SK-N-SH treated with all-trans-retinoic acid at 6 μM for 48 hours (cell line): ENCODE measurements at regions not wholly inside any gene's neighbourhood (a gene's known extent, or its start where the extent isn't known, plus 50 kb on each side); places are given as distances from the start of the nearest gene placed in this dataset.

ENCODE experiments used
- ATAC-seq: fragments of 200-7000 bp; cut with Tn5 transposase; 3 replicates; pipeline ENCODE4 v1.9.1; 2020; ENCODE audit warnings: mild to moderate bottlenecking, moderate library complexity
- ARNTL ChIP-seq: fragments of 450-650 bp; formaldehyde crosslinking; IDR thresholded peaks from 2 replicates; pipeline ENCODE4 v1.5.0; 2020; ENCODE audit warnings: low read depth, mild to moderate bottlenecking, moderate library complexity, borderline replicate concordance
- BACH2 ChIP-seq: fragments of 250-450 bp; sonication (Bioruptor Pico); IDR thresholded peaks from 2 replicates; pipeline ENCODE4 v1.9.0; 2021; ENCODE audit warnings: mild to moderate bottlenecking, borderline replicate concordance
- CSDC2 ChIP-seq: fragments of 250-450 bp; sonication (Bioruptor Pico); IDR thresholded peaks from 2 replicates; pipeline ENCODE4 v1.5.0; 2020; ENCODE audit warnings: mild to moderate bottlenecking, moderate library complexity
- ESRRG ChIP-seq: fragments of 250-450 bp; sonication (Bioruptor Pico); IDR thresholded peaks from 2 replicates; pipeline ENCODE4 v1.6.1; 2021; ENCODE audit warnings: mild to moderate bottlenecking
- GLIS3 ChIP-seq: fragments of 250-450 bp; sonication (Bioruptor Pico); IDR thresholded peaks from 2 replicates; pipeline ENCODE4 v1.5.0; 2020; ENCODE audit warnings: mild to moderate bottlenecking, moderate library complexity
- ISL1 ChIP-seq: fragments of 250-450 bp; sonication (Bioruptor Pico); IDR thresholded peaks from 2 replicates; pipeline ENCODE4 v2.1.2; 2022; ENCODE audit warnings: mild to moderate bottlenecking, moderate library complexity
- OSR1 ChIP-seq: fragments of 250-450 bp; sonication (Bioruptor Pico); IDR thresholded peaks from 2 replicates; pipeline ENCODE4 v1.8.0; 2022; ENCODE audit warnings: moderate library complexity, mild to moderate bottlenecking, inconsistent platforms
- PPARA ChIP-seq: fragments of 250-450 bp; sonication (Bioruptor Pico); IDR thresholded peaks from 2 replicates; pipeline ENCODE4 v1.5.0; 2020; ENCODE audit warnings: mild to moderate bottlenecking, borderline replicate concordance
- RARB ChIP-seq: fragments of 250-450 bp; sonication (Bioruptor Pico); IDR thresholded peaks from 2 replicates; pipeline ENCODE4 v1.8.0; 2021; ENCODE audit warnings: mild to moderate bottlenecking, moderate library complexity
- SNAI2 ChIP-seq: fragments of 250-450 bp; sonication (Bioruptor Pico); IDR thresholded peaks from 2 replicates; pipeline ENCODE4 v1.5.0; 2020; ENCODE audit warnings: mild to moderate bottlenecking, moderate library complexity
- TCF4 ChIP-seq: fragments of 250-450 bp; sonication (Bioruptor Pico); IDR thresholded peaks from 2 replicates; pipeline ENCODE4 v1.8.0; 2021; ENCODE audit warnings: mild to moderate bottlenecking, moderate library complexity, borderline replicate concordance
- TOX ChIP-seq: fragments of 250-450 bp; sonication (Bioruptor Pico); IDR thresholded peaks from 2 replicates; pipeline ENCODE4 v1.8.0; 2021; ENCODE audit warnings: mild to moderate bottlenecking, moderate library complexity, borderline replicate concordance
- ZC3H10 ChIP-seq: fragments of 250-450 bp; sonication (Bioruptor Pico); IDR thresholded peaks from 2 replicates; pipeline ENCODE4 v1.5.1; 2021; ENCODE audit warnings: mild to moderate bottlenecking, moderate library complexity
- ZFP3 ChIP-seq: fragments of 250-450 bp; sonication (Bioruptor Pico); IDR thresholded peaks from 2 replicates; pipeline ENCODE4 v1.5.0; 2020; ENCODE audit warnings: mild to moderate bottlenecking, moderate library complexity
- ZFP30 ChIP-seq: fragments of 450-650 bp; formaldehyde crosslinking; IDR thresholded peaks from 2 replicates; pipeline ENCODE4 v1.5.0; 2022; ENCODE audit warnings: mild to moderate bottlenecking, moderate library complexity
- ZNF565 ChIP-seq: fragments of 450-650 bp; formaldehyde crosslinking; conservative IDR thresholded peaks from 2 replicates; pipeline ENCODE4 v1.5.0; 2020; ENCODE audit warnings: low read depth, mild to moderate bottlenecking, moderate library complexity
- ZNF70 ChIP-seq: fragments of 450-650 bp; formaldehyde crosslinking; IDR thresholded peaks from 2 replicates; pipeline ENCODE4 v1.5.0; 2020; ENCODE audit warnings: mild to moderate bottlenecking, moderate library complexity
- ZNF8 ChIP-seq: fragments of 450-650 bp; formaldehyde crosslinking; IDR thresholded peaks from 2 replicates; pipeline ENCODE4 v1.5.0; 2020; ENCODE audit warnings: mild to moderate bottlenecking, moderate library complexity
- TF ChIP-seq, protein P1 (sequence below): fragments of 250-450 bp; sonication (Bioruptor Pico); IDR thresholded peaks from 2 replicates; pipeline ENCODE4 v1.8.0; 2020; ENCODE audit warnings: mild to moderate bottlenecking, moderate library complexity, borderline replicate concordance
- TF ChIP-seq, protein P2 (sequence below): fragments of 250-450 bp; sonication (Bioruptor Pico); IDR thresholded peaks from 2 replicates; pipeline ENCODE4 v1.5.0; 2020; ENCODE audit warnings: mild to moderate bottlenecking, moderate library complexity
- TF ChIP-seq, protein P3 (sequence below): fragments of 250-450 bp; sonication (Bioruptor Pico); IDR thresholded peaks from 2 replicates; pipeline ENCODE4 v1.5.1; 2021; ENCODE audit warnings: mild to moderate bottlenecking, moderate library complexity
- TF ChIP-seq, protein P4 (sequence below): fragments of 250-450 bp; sonication (Bioruptor Pico); IDR thresholded peaks from 2 replicates; pipeline ENCODE4 v1.5.1; 2020; ENCODE audit warnings: low read depth, mild to moderate bottlenecking, moderate library complexity
- TF ChIP-seq, protein P5 (sequence below): fragments of 250-450 bp; sonication (Bioruptor Pico); IDR thresholded peaks from 2 replicates; pipeline ENCODE4 v1.8.0; 2021; ENCODE audit warnings: low read depth, mild to moderate bottlenecking, moderate library complexity, borderline replicate concordance

DNA sequence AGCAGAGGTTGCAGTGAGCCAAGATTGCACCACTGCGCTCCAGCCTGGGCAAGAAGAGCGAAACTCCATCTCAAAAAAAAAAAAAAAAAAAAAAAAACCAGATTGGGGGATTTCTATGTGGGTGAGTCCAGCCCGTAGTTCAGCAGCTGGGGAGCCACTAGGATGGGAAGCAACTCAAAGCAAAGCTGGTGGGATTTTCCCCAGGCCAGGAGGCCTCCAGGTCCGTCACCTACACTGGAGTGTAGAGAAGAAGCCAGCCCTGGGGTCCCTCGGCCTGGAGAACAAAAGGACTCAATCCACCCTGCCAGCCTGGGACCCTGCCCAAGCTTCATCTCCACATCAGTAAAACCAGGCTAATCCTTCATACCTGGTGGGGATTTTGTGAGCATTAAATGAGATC lies 121.3 kb upstream of the CACNA1A start:
- TF ChIP-seq ZNF70 (CRISPR knock-in tag), result no peak
- TF ChIP-seq, protein P1, sequence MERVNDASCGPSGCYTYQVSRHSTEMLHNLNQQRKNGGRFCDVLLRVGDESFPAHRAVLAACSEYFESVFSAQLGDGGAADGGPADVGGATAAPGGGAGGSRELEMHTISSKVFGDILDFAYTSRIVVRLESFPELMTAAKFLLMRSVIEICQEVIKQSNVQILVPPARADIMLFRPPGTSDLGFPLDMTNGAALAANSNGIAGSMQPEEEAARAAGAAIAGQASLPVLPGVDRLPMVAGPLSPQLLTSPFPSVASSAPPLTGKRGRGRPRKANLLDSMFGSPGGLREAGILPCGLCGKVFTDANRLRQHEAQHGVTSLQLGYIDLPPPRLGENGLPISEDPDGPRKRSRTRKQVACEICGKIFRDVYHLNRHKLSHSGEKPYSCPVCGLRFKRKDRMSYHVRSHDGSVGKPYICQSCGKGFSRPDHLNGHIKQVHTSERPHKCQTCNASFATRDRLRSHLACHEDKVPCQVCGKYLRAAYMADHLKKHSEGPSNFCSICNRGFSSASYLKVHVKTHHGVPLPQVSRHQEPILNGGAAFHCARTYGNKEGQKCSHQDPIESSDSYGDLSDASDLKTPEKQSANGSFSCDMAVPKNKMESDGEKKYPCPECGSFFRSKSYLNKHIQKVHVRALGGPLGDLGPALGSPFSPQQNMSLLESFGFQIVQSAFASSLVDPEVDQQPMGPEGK, result no peak
- no peak for TF ChIP-seq CSDC2 (CRISPR knock-in tag)
- no peak for TF ChIP-seq GLIS3 (CRISPR knock-in tag)
- no peak for TF ChIP-seq OSR1 (CRISPR knock-in tag)
- no peak for TF ChIP-seq ZC3H10 (CRISPR knock-in tag)
- TF ChIP-seq, protein P2, sequence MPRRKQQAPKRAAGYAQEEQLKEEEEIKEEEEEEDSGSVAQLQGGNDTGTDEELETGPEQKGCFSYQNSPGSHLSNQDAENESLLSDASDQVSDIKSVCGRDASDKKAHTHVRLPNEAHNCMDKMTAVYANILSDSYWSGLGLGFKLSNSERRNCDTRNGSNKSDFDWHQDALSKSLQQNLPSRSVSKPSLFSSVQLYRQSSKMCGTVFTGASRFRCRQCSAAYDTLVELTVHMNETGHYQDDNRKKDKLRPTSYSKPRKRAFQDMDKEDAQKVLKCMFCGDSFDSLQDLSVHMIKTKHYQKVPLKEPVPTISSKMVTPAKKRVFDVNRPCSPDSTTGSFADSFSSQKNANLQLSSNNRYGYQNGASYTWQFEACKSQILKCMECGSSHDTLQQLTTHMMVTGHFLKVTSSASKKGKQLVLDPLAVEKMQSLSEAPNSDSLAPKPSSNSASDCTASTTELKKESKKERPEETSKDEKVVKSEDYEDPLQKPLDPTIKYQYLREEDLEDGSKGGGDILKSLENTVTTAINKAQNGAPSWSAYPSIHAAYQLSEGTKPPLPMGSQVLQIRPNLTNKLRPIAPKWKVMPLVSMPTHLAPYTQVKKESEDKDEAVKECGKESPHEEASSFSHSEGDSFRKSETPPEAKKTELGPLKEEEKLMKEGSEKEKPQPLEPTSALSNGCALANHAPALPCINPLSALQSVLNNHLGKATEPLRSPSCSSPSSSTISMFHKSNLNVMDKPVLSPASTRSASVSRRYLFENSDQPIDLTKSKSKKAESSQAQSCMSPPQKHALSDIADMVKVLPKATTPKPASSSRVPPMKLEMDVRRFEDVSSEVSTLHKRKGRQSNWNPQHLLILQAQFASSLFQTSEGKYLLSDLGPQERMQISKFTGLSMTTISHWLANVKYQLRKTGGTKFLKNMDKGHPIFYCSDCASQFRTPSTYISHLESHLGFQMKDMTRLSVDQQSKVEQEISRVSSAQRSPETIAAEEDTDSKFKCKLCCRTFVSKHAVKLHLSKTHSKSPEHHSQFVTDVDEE, result no peak
- no peak for TF ChIP-seq SNAI2 (CRISPR knock-in tag)
- no peak for TF ChIP-seq ISL1 (CRISPR knock-in tag)
- TF ChIP-seq, protein P3, sequence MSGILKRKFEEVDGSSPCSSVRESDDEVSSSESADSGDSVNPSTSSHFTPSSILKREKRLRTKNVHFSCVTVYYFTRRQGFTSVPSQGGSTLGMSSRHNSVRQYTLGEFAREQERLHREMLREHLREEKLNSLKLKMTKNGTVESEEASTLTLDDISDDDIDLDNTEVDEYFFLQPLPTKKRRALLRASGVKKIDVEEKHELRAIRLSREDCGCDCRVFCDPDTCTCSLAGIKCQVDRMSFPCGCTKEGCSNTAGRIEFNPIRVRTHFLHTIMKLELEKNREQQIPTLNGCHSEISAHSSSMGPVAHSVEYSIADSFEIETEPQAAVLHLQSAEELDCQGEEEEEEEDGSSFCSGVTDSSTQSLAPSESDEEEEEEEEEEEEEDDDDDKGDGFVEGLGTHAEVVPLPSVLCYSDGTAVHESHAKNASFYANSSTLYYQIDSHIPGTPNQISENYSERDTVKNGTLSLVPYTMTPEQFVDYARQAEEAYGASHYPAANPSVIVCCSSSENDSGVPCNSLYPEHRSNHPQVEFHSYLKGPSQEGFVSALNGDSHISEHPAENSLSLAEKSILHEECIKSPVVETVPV (CRISPR knock-in tag), result no peak
- TF ChIP-seq TOX, result no peak
- no peak for TF ChIP-seq ARNTL (CRISPR knock-in tag)
- TF ChIP-seq BACH2 (CRISPR knock-in tag), result no peak
- no peak for TF ChIP-seq ZNF8 (CRISPR knock-in tag)
- TF ChIP-seq, protein P4, sequence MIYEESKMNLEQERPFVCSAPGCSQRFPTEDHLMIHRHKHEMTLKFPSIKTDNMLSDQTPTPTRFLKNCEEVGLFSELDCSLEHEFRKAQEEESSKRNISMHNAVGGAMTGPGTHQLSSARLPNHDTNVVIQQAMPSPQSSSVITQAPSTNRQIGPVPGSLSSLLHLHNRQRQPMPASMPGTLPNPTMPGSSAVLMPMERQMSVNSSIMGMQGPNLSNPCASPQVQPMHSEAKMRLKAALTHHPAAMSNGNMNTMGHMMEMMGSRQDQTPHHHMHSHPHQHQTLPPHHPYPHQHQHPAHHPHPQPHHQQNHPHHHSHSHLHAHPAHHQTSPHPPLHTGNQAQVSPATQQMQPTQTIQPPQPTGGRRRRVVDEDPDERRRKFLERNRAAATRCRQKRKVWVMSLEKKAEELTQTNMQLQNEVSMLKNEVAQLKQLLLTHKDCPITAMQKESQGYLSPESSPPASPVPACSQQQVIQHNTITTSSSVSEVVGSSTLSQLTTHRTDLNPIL (CRISPR knock-in tag), result no peak
- no peak for TF ChIP-seq TCF4 (CRISPR knock-in tag)
- TF ChIP-seq, protein P5, sequence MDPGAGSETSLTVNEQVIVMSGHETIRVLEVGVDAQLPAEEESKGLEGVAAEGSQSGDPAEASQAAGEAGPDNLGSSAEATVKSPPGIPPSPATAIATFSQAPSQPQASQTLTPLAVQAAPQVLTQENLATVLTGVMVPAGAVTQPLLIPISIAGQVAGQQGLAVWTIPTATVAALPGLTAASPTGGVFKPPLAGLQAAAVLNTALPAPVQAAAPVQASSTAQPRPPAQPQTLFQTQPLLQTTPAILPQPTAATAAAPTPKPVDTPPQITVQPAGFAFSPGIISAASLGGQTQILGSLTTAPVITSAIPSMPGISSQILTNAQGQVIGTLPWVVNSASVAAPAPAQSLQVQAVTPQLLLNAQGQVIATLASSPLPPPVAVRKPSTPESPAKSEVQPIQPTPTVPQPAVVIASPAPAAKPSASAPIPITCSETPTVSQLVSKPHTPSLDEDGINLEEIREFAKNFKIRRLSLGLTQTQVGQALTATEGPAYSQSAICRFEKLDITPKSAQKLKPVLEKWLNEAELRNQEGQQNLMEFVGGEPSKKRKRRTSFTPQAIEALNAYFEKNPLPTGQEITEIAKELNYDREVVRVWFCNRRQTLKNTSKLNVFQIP (CRISPR knock-in tag), result no peak
- TF ChIP-seq ZFP3, result no peak
- no peak for TF ChIP-seq RARB
- TF ChIP-seq ZFP30, result no peak
- no peak for ATAC-seq

DNA sequence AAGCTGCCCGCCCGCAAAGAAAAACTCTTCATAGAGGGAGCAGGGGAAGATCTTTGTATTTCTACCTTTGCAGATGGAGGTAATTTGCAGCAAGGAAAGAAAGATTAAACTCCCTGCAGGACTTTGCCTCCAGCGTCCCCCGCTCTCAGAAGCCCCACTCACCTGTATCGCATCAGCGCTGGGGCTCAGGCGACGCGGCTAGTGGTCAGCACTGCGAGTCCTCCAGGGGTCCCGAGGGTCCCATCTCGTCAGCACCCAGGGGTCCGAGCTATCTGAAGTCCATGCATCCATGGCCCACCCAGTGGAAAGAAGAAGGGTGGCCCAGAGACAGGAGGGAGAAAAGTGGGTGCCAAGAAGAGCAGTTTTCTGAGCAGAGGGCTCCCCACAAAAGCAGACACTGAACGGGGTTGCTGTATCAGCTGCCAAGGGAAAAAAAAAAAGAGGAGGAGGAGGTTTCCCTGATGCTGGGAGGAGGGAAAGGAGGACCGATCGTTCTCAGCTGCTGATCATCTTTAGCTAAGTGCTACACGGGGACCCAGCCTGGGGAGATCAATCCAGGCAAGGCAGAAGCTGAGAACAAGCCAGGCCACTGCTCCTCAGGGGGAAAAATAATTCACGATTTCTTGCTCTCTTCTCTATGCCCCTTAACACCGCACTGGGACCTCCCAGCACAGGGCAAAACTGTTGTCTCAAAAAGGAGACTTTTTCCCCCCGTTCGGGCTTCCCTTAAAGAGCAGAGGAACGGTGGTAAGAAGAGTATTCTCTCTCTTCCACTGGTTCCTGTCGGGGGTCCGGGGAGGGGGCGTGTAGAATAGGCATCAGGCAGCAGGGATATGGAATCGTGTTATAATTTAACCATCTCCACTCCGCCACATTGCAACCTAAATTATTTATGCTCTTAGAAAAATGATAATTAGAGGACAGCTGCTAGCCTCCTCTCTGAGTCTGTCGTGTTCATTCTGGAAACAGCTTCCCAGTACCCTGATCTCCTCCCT lies 117.7 kb upstream of the CACNA1A start:
- no peak; the same call in 2 of the 3 replicates for ATAC-seq
- TF ChIP-seq BACH2 (CRISPR knock-in tag), result no peak
- TF ChIP-seq GLIS3 (CRISPR knock-in tag), result no peak
- no peak for TF ChIP-seq ISL1 (CRISPR knock-in tag)
- TF ChIP-seq ESRRG (CRISPR knock-in tag), result no peak
- no peak for TF ChIP-seq TCF4 (CRISPR knock-in tag)
- no peak for TF ChIP-seq ZC3H10 (CRISPR knock-in tag)
- no peak for TF ChIP-seq OSR1 (CRISPR knock-in tag)
- no peak for TF ChIP-seq PPARA (CRISPR knock-in tag)
- TF ChIP-seq ZNF565 (CRISPR knock-in tag), result no peak
